ENCODE measurements at regions not wholly inside any gene's neighbourhood (a gene's known extent, or its start where the extent isn't known, plus 50 kb on each side); places are given as distances from the start of the nearest gene placed in this dataset.
"Not testable (repeated sequence)": the region's sequence is repeated elsewhere in the genome, so short reads cannot be mapped to it uniquely, and the experiment has no call there.

DNA sequence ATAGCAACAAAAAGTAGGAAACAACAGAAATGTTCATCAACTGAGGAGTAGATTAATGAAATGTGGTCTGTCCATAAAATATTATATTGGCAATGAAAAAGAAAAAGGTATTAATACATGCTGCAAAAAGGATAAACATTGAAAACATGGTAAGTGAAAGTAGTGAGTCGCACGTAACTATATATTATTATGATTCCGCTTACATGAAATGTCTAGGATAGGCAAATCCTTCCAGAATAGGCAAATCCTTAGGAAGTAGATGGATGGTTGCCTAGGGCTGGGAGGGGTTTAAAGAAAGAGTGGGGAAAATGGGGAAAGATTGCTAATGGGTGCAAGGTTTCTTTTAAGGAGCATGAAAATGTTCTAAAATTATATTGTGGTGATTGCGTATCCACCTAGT lies 198.1 kb upstream of the WSB1 start:
- DNase-seq (ENCODE audit: low read depth) = not testable (repeated sequence)

DNA sequence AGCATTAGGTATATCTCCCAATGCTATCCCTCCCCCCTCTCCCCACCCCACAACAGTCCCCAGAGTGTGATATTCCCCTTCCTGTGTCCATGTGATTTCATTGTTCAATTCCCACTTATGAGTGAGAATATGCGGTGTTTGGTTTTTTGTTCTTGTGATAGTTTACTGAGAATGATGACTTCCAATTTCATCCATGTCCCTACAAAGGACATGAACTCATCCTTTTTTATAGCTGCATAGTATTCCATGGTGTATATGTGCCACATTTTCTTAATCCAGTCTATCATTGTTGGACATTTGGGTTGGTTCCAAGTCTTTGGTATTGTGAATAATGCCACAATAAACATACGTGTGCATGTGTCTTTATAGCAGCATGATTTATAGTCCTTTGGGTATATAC lies 194.6 kb upstream of the WSB1 start:
- not testable (repeated sequence) for DNase-seq (ENCODE audit: low read depth)

DNA sequence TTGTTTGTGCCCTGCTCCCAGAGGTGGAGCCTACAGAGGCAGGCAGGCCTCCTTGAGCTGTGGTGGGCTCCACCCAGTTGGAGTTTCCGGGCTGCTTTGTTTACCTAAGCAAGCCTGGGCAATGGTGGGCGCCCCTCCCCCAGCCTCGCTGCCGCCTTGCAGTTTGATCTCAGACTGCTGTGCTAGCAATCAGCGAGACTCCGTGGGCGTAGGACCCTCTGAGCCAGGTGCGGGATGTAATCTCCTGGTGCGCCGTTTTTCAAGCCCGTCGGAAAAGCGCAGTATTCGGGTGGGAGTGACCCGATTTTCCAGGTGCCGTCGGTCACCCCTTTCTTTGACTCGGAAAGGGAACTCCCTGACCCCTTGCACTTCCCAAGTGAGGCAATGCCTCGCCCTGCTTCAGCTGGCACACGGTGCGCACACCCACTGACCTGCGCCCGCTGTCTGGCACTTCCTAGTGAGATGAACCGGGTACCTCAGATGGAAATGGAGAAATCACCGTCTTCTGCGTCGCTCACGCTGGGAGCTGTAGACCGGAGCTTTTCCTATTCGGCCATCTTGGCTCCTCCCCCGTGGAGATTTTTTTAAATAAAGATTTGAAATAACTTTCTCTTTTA lies 189.2 kb upstream of the WSB1 start:
- DNase-seq (ENCODE audit: low read depth) = not testable (repeated sequence)

DNA sequence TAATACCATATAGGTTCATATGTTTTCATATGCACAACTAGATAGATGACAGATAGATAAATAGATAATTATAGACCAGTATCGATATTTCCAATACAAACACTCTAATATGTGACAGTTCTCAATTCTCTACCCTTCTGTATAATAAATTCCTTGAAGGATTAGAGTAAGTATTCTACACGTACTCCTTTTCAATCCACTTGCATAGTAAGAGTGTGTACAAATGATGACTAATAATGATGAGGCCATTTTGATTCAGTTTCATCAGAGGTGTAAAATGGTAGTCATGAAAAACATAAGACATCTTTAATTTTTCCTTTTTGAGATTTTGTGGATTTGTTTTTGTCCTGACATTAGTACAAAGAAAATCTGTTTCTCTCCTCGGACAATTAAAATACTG lies 188.3 kb upstream of the WSB1 start:
- DNase-seq (ENCODE audit: low read depth) = no peak

DNA sequence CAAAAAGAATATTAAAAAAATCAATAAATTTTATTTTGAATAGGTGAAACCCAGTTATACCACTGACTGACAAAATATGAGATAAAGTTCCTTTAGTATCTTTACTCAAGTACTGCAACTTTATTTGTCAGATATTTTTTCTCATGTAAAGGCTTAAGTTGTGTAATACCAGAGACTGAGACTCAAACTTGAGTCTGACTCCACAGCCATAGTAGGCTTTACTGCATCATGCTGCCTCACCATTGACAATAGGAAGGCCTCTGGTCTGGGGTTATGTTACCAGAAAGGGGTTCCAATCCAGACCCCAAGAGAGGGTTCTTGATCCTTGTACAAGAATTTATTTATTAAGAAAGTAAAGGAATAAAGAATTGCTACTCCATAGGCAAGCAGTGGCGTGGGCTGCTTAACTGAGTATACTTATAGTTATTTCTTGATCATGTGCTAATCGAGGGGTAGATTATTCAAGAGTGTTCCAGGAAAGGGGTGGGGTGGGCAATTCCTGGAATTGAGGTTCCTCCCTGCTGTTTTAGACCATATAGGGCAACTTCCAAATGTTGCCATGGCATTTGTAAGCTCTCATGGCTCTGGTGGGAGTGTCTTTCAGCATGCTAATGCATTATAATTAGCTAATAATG lies 187.4 kb upstream of the WSB1 start:
- no peak for DNase-seq (ENCODE audit: low read depth)

DNA sequence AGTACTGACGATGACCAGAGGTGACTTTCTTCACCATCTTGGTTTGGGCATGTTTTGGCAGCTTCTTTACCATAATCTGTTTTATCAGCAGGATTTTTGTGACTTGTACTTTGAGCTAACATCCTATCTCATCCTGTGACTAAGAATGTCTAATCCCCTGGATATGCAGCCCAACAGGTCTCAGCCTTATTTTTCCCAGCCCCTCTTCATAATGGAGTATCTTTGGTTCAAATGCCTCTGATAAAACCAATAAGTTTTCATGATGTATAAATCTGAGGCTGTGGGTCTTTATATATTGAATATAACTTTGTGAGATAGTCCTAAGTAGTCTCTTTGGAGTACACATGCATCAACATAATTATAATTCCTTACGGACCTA lies 186.9 kb upstream of the WSB1 start:
- DNase-seq (ENCODE audit: low read depth) = no peak

DNA sequence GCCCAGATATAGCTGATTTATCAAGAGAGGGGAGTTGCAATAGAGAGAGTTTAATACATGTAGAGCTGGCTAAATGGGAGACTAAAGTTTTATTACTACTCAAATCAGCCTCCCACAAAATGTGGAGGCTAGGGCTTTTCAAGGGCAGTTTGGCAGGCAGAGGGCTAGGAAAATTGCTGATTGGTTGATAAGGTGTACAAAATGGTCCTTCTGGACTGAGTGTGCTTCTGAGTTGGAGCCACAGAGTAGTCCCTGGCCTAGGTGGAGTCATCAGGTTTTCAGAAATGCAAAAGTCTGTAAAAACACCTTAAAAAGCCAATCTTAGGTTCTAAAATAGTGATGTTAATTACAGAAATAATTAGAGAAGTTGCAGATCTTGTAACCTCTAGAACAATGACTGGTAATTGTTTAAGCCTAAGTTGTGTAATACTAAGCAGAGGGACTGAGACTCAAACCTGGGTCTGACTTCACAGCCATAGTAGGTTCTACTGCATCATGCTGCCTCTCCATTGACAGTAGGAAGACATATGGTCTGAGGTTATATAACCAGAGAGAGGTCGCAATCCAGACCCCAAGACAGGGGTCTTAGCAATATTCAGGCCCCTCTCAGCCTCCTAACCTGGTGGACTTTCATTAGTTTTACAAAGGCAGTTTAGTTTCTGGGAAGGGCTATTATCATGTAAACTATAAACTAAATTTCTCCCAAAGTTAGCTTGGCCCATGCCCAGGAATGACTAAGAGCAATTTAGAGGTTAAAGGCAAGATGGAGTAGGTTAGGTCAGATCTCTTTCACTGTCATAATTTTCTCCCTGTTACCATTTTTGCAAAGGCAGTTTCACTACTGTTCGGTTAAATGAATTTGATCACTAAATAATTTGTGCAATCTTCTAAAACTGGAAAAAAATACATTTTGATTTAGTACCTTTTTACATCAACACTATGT lies 186.3 kb upstream of the WSB1 start:
- not testable (repeated sequence) for DNase-seq (ENCODE audit: low read depth)

DNA sequence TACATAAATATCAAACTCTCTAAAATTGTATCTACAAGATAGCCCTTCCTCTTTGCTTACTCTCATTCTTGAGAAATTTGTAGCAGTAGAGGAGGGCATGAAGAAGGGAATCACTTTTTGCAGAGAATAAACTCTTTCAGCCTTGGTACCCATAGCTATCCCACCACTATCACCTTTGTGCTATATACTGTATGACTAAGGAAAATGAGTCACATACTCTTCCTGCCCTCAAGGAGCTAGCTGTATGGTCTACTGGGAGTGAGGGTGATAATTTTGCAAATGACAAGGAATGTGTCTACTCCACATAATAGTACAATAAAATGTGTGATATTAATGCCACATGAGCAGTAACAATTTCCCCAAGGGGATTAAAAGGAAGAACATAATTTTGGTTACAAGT lies 184.6 kb upstream of the WSB1 start:
- no peak for DNase-seq (ENCODE audit: low read depth)

DNA sequence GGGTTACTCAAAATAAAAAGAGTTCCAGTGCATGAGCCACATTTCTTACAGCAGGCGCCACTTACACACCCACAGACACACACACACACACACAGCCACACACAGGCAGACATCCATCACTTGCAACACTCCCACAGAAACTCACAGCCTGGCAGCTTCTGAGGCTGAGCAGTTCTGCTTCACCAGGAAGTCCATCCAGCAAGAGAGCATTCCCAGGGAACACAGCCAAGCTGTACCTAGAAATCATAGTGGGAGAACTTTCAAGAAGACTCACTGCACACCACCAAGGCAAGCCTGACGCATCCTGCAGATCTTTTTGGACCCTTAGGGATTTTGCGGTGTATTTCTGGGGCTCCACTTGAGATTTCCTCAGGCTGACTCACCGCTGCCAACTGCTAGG lies 140.9 kb upstream of the WSB1 start:
- DNase-seq (ENCODE audit: low read depth) = no peak

DNA sequence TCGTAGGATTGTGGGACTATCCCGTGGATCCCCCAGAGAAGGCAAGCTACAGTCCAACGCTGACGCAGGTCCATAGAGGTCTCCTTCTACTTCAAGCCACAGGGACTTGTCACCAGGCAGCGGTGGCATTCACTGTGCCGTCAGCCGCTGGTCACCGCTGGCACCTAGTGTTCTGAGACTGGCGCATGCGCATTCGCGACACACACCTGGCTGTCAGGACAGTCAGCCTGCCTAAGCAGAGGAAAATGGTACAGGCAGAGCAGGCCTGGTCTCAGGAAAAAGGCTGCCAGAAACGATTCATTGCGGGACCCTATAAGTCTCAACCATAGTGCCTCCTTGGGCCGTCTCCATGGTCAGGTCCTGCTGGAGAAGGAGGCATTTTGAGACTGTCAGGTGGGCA lies 138.0 kb upstream of the WSB1 start:
- DNase-seq (ENCODE audit: low read depth) = no peak

DNA sequence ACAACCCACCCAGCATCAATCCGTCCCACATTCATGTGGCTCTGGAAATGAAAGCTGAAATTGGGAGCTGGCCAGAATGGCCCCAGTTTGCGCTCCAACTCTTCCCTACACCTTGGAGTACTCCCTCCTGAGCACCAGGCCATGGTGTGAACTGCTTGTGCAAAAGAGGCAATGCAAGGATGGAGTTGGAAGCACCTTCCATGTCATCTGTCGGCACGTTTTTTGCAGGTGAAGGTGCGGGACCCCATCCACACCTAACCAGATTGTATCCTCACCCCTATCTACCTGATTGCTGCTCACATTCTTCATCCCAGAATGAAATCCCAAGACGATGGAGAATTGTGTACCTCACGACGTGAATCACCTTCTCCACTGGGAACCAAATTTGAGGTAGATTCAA lies 136.6 kb upstream of the WSB1 start:
- DNase-seq (ENCODE audit: low read depth) = no peak

DNA sequence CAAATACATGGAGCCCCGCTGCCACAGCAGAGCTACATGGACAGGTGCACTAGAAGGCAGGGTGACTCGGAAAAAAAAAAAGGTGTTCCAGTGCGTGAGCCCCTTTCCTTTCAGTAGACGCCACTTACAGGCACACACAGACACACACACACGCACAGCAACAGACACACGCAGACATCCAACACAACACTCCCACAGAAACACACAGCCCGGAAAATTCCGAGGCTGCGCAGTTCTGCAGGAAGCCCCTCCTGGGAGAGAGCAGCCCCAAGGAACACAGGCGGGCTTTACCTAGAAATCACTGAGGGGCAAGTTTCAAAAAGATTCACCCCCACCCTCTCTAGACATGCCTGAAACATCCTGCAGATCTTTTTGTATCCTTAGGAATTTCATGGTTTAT lies 136.0 kb upstream of the WSB1 start:
- no peak for DNase-seq (ENCODE audit: low read depth)

DNA sequence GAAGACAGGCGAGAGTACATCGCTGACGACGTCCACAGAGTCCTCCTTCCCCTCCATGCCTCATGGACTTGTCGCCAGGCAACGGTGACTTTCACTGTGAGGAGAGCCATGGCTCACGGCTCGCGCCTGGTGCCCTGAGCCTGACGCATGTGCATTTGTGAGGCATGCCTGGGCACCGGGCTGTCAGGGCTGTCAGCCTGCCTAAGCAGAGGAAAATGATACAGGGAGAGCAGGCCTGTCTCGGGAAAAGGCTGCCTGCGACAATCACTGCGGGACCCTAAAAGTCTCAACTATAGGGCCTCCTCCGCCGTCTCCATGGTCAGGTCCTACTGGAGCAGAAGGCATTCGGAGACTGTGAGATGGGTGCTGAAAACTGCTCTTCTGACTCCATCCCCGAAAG lies 135.5 kb upstream of the WSB1 start:
- no peak for DNase-seq (ENCODE audit: low read depth)

DNA sequence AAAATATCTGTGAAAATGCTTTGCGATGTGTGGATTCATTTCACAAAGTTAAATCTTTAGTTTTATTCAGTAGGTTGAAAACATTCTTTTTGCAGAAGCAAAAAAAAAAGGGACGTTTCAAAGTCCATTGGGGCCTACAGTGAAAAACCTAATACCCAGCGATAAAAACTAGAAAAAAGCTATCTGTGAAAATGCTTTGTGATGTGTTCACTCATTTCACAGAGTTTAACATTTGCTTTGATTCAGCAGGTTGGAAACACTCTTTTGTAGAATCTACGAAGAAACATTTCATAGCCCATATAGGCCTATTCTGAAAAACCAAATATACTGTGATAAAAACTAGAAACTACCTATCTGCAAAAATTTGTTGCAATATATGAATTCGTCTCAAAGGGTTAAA lies 113.6 kb upstream of the WSB1 start:
- DNase-seq (ENCODE audit: low read depth) = no peak

DNA sequence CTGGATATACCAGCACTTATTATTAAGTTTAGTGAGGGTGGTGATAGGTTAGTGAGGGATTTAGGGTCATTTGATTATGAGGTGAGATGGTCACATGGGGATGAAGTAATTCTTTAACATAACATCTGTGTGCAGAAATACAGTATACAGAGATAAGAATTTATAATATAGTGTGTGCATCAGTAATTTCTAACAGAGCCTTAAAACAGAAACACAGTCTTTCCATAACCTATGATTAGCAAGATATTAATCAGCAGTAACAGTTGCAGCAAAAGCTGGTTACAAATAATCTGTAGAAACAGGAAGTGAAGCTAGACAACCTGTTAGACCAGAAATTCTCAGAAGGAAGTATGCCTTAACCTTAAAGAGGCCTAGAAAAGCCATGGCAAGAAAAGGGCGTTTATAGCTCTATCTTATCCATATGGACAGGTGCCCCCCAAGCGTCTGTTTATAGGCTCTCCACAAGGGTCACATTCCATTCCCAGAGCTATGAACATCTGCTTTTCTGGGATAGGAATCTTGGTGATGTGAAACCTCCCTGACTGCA lies 112.5 kb upstream of the WSB1 start:
- DNase-seq (ENCODE audit: low read depth) = not testable (repeated sequence)

DNA sequence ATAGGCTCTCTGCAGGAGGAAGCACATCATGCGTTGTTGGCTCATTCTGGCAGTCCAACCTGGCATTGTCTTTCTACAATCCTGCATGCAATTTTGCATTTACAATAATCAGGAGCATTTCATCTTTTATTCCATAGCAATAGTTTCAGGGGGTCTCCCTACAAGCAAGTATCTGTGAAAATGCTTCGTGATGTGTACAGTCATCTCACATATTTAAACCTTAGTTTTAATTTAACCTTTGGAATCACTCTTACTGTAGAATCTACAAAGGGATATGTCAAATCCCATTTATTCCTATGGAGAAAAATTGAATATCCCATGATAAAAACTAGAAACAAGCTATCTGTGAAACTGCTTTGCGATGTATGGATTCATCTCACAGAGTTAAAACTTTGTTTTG lies 112.0 kb upstream of the WSB1 start:
- no peak for DNase-seq (ENCODE audit: low read depth)

DNA sequence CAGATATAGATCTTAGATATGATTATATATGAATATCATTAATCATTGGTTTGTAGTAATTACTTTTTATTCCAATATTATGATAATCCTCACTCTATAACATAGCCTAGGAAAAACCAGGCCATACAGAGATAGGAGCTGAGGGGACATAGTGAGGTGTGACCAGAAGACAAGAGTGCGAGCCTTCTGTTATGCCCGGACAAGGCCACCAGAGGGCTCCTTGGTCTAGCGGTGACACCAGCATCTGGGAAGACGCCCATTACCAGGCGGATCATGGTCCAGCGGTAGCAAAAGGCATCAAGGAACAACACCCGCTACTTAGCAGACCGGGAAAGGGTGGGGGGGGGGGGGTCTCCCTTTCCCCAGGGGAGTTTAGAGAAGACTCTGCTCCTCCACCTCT lies 96.4 kb upstream of the WSB1 start:
- not testable (repeated sequence) for DNase-seq (ENCODE audit: low read depth)

DNA sequence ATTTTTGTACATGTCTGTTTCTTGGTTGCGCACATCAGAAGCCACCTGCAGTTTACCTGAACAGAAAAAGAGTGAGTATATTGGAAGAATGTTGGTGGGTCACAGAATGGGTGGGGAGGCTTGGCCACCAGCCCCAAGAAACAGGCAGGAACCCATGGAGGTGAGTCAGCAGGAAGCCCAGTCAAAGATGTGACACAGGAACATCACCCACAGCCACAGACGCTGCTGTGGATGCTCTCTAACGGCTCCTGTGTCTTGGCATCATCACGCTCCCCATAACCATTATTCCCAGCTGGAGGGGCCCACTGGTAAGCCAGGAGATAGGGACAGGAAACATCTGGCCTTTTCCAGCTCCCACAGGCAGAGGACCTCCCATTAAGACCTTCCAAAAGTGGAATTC lies 94.0 kb upstream of the WSB1 start:
- no peak for DNase-seq (ENCODE audit: low read depth)

DNA sequence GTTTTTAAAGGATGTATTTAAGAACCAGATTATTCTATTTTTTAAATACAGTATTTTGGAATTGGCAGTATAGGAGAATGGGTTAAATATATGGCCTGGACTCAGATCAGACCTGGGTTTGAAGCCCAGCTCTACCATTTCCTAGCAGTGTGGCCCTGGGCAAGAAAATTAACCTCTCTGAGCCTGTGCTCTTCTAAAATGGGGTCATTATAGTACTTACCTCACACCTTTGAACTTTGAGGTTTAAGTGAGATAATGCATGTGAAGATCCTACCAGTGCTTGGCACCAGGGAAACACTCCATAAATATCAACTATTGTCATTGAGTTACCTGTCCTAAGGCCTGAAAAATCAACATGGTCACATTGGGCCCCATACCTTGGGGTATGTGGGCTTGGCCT lies 93.4 kb upstream of the WSB1 start:
- no peak for DNase-seq (ENCODE audit: low read depth)

DNA sequence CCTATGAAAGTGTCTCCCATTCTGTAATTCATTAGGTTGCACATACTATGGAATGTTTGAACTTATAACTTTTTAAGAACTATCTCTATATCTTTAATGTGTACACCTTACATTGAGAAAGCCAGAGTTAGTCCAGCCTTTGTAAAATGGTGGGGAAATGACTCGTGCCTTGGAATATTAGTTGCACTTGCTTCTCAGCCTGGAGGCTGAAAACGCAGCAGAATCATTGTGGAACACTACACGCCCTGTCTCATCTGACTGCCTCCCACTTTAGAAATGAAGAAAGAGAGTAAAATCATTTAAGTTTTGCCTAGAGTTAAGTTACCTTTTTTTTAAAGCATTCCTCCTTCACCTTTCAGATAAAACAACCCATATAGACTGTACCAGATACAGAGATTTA lies 90.7 kb upstream of the WSB1 start:
- DNase-seq (ENCODE audit: low read depth) = no peak

DNA sequence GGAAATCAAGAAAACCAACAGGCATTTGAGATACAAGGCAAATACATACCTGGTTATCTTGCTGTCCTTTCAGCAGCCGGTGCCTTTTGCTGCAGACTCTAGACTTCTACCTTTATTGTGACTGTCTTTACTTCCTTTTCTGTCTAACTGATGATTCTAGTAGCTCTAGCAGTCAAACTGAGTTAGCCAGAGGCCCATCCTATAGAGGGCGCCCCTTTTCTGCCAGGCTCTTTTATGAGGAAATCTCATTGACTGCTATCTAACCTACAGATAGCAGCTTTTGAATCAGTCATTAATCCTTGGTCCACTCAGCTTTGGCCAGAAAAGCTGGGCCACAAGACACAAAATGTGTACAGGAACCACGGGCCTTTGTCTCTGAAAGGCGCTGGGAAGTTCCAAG lies 87.5 kb upstream of the WSB1 start:
- no peak for DNase-seq (ENCODE audit: low read depth)

DNA sequence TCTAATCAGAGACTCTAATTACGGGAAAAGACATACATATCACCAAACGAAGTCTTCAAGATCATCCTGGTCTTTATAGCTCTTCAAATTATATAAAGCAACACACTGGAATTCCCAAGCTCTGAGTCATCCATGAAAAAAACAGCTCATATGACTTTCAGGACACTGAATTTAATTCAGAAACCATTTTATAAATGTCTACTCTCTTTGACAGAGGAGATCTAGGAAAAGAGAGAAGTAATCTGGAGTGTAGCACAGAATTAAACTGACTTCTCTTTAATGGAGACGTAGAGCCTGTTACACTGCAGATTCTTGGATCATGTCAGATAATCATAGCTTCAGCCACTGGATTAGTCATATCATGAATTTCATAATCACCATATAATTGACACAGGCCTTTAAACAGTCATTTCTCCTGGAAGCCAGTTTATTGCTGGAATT lies 86.8 kb upstream of the WSB1 start:
- peak; percentile 23 for DNase-seq (ENCODE audit: low read depth)

DNA sequence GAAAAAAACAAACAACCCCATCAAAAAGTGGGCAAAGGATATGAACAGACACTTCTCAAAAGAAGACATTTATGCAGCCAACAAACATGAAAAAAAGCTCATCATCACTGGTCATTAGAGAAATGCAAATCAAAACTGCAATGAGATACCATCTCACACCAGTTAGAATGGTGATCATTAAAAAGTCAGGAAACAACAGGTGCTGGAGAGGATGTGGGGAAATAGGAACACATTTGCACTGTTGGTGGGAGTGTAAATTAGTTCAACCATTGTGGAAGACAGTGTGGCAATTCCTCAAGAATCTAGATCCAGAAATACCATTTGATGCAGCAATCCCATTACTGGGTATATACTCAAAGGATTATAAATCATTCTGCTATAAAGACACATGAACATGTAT lies 85.5 kb upstream of the WSB1 start:
- DNase-seq (ENCODE audit: low read depth) = not testable (repeated sequence)
